H1 (cell line): ENCODE measurements at regions not wholly inside any gene's neighbourhood (a gene's known extent, or its start where the extent isn't known, plus 50 kb on each side); places are given as distances from the start of the nearest gene placed in this dataset.

ENCODE experiments used
- CTCF ChIA-PET: fragments of 300-600 bp; sonication (Branson Sonifier 250); formaldehyde crosslinking; loops from one replicate; lab custom pipeline; 2021; ENCODE audit not compliant: partially characterized antibody; lab: Charles Lee
- POLR2A ChIA-PET: fragments of 300-600 bp; sonication (Branson Sonifier 250); formaldehyde crosslinking; loops from one replicate; lab custom pipeline; 2021; ENCODE audit warnings: inconsistent platforms; ENCODE audit not compliant: partially characterized antibody; lab: Charles Lee
- DNase-seq, 2 experiments: peaks; one replicate each; pipeline versions ENCODE4 v3.0.0 to v3.0.0-alpha.2; 2010 to 2022; ENCODE audit warnings: low spot score in 2 of 2, low read depth in 1 of 2, mixed read lengths in 1 of 2
- FAIRE-seq: peaks from 2 replicates; lab custom pipeline; 2011; peaks lifted over from hg19 to GRCh38; lab: Jason Lieb, UNC
- H2AFZ ChIP-seq: 2 replicates; pipeline ENCODE4 v1.8.1; 2012; ENCODE audit warnings: low read length, inconsistent platforms
- H2AK5ac ChIP-seq: 2 replicates; pipeline ENCODE4 v1.6.1; 2013; ENCODE audit warnings: low read depth, low read length
- H2BK120ac ChIP-seq: replicated peaks from 2 replicates; pipeline ENCODE3; 2013; ENCODE audit warnings: low read depth, low read length, inconsistent platforms
- H2BK12ac ChIP-seq: 2 replicates; pipeline ENCODE4 v1.6.1; 2013; ENCODE audit warnings: low read depth, low read length
- H2BK15ac ChIP-seq: 2 replicates; pipeline ENCODE4 v1.6.1; 2013; ENCODE audit warnings: low read length
- H2BK20ac ChIP-seq: 2 replicates; pipeline ENCODE4 v1.6.1; 2013; ENCODE audit warnings: low read length
- H2BK5ac ChIP-seq: 2 replicates; pipeline ENCODE4 v1.6.1; 2013; ENCODE audit warnings: low read depth, low read length
- H3K14ac ChIP-seq: 2 replicates; pipeline ENCODE4 v1.6.1; 2013; ENCODE audit warnings: inconsistent platforms; ENCODE audit not compliant: insufficient read length
- H3K18ac ChIP-seq: 2 replicates; pipeline ENCODE4 v1.6.1; 2013; ENCODE audit warnings: low read length; ENCODE audit errors: extremely low read depth
- H3K23ac ChIP-seq: 2 replicates; pipeline ENCODE4 v1.6.1; 2013; ENCODE audit warnings: inconsistent platforms; ENCODE audit not compliant: insufficient read length
- H3K23me2 ChIP-seq: 2 replicates; pipeline ENCODE4 v1.6.1; 2013; ENCODE audit warnings: low read depth, low read length
- H3K27ac ChIP-seq: 2 replicates; pipeline ENCODE4 v1.6.1; 2011; ENCODE audit warnings: low read depth, low read length, inconsistent platforms
- H3K27me3 ChIP-seq, 4 experiments: replicated peaks in 1 of 4; 1 replicate in 1 of 4; 2 replicates in 3 of 4; pipeline versions ENCODE4 v1.6.1 to v1.8.1; 2011 to 2013; ENCODE audit warnings: low read length in 3 of 4, mild to moderate bottlenecking in 3 of 4, inconsistent platforms in 2 of 4, mixed read lengths in 2 of 4, moderate library complexity in 1 of 4; ENCODE audit not compliant: control insufficient read depth in 3 of 4, insufficient read depth in 3 of 4; ENCODE audit errors: extremely low read depth in 1 of 4
- H3K36me3 ChIP-seq, 4 experiments: 2 replicates each; pipeline versions ENCODE4 v1.6.1 to v1.8.1; 2011 to 2013; ENCODE audit warnings: mild to moderate bottlenecking in 4 of 4, low read length in 3 of 4, moderate library complexity in 2 of 4, control low read depth in 1 of 4, inconsistent platforms in 1 of 4; ENCODE audit not compliant: insufficient read depth in 4 of 4, control insufficient read depth in 2 of 4
- H3K4ac ChIP-seq: replicated peaks from 2 replicates; pipeline ENCODE3; 2013; ENCODE audit warnings: low read length, low read depth, mixed read lengths, inconsistent platforms; ENCODE audit not compliant: insufficient read length
- H3K4me1 ChIP-seq, 4 experiments: replicated peaks in 1 of 4; 1 replicate in 1 of 4; 2 replicates in 3 of 4; pipeline versions ENCODE4 v1.6.1 to v1.8.1; 2011 to 2013; ENCODE audit warnings: low read length in 3 of 4, inconsistent platforms in 2 of 4, mixed read lengths in 1 of 4; ENCODE audit not compliant: insufficient read depth in 4 of 4, control insufficient read depth in 3 of 4
- H3K4me2 ChIP-seq, 2 experiments: 2 replicates each; pipeline versions ENCODE4 v1.6.1 to v1.8.1; 2011 to 2013; ENCODE audit warnings: low read depth in 2 of 2, low read length in 2 of 2, control low read depth in 1 of 2, inconsistent platforms in 1 of 2, mild to moderate bottlenecking in 1 of 2; ENCODE audit not compliant: insufficient read depth in 1 of 2
- H3K4me3 ChIP-seq, 4 experiments: fragments of 200-600, 300-600 bp in 1 of 4; sonication (generic), shearing (Covaris generic), sonication (Bioruptor Twin) in 1 of 4; 2 replicates each; pipeline versions ENCODE4 v1.5.1 to v1.8.1; 2011 to 2016; ENCODE audit warnings: low read length in 4 of 4, low read depth in 3 of 4, control low read depth in 2 of 4, inconsistent platforms in 2 of 4, mild to moderate bottlenecking in 2 of 4, mixed read lengths in 1 of 4, moderate library complexity in 1 of 4; ENCODE audit not compliant: insufficient read depth in 2 of 4; ENCODE audit errors: extremely low read depth in 1 of 4
- H3K56ac ChIP-seq: replicated peaks from 2 replicates; pipeline ENCODE3; 2013; ENCODE audit warnings: low read depth, mild to moderate bottlenecking, mixed read lengths, low read length, inconsistent platforms; ENCODE audit not compliant: insufficient read length
- H3K79me1 ChIP-seq: 2 replicates; pipeline ENCODE4 v1.6.1; 2013; ENCODE audit warnings: low read depth, low read length, control low read depth
- H3K79me2 ChIP-seq, 2 experiments: 2 replicates each; pipeline versions ENCODE4 v1.6.1 to v1.8.1; 2012 to 2013; ENCODE audit warnings: low read length in 2 of 2, mild to moderate bottlenecking in 2 of 2, inconsistent platforms in 1 of 2; ENCODE audit not compliant: insufficient read depth in 2 of 2, control insufficient read depth in 1 of 2
- H3K9ac ChIP-seq, 4 experiments: replicated peaks in 1 of 4; 1 replicate in 1 of 4; 2 replicates in 3 of 4; pipeline versions ENCODE4 v1.6.1 to v1.8.1; 2011 to 2013; ENCODE audit warnings: low read depth in 3 of 4, low read length in 3 of 4, control low read depth in 2 of 4, mild to moderate bottlenecking in 2 of 4, moderate library complexity in 2 of 4, inconsistent platforms in 1 of 4; ENCODE audit errors: extremely low read depth in 1 of 4
- H3K9me3 ChIP-seq, 2 experiments: 2 replicates each; pipeline versions ENCODE4 v1.6.1 to v1.8.1; 2012 to 2013; ENCODE audit warnings: mild to moderate bottlenecking in 2 of 2, moderate library complexity in 2 of 2, control low read depth in 1 of 2, inconsistent platforms in 1 of 2, low read depth in 1 of 2, low read length in 1 of 2, mixed read lengths in 1 of 2; ENCODE audit not compliant: insufficient read depth in 2 of 2
- H4K20me1 ChIP-seq, 2 experiments: replicated peaks in 1 of 2; 2 replicates each; pipeline versions ENCODE3 to v1.8.1; 2011 to 2013; ENCODE audit warnings: inconsistent platforms in 2 of 2, low read length in 2 of 2, mild to moderate bottlenecking in 1 of 2; ENCODE audit not compliant: insufficient read depth in 2 of 2, control insufficient read depth in 1 of 2
- H4K5ac ChIP-seq: 2 replicates; pipeline ENCODE4 v1.6.1; 2013; ENCODE audit warnings: low read length, low read depth, mixed read lengths, inconsistent platforms; ENCODE audit not compliant: insufficient read length
- H4K8ac ChIP-seq: 2 replicates; pipeline ENCODE4 v1.8.0; 2013; ENCODE audit warnings: mild to moderate bottlenecking, moderate library complexity, low read length, inconsistent platforms; ENCODE audit not compliant: insufficient read depth; ENCODE audit errors: extremely low read depth
- H4K91ac ChIP-seq: replicated peaks from 2 replicates; pipeline ENCODE3; 2013; ENCODE audit warnings: low read length, mixed read lengths, inconsistent platforms; ENCODE audit not compliant: insufficient read length
- NRF1 ChIP-seq: IDR thresholded peaks from 2 replicates; pipeline ENCODE4 v1.6.1; 2011; ENCODE audit warnings: mild to moderate bottlenecking, low read depth, low read length, improper control_type of control experiment
- SAP30 ChIP-seq: fragments of 300-600 bp; sonication (generic); IDR thresholded peaks from 2 replicates; pipeline ENCODE4 v1.7.1; 2012; ENCODE audit warnings: low read length, moderate library complexity, mild to moderate bottlenecking, inconsistent platforms; ENCODE audit not compliant: insufficient read depth, insufficient replicate concordance
- TAF1 ChIP-seq: IDR thresholded peaks from 2 replicates; pipeline ENCODE4 v1.6.1; 2011; ENCODE audit warnings: mild to moderate bottlenecking, low read depth, low read length
- WGBS, 2 experiments: shearing (Covaris generic) in 1 of 2; methylation state at CpG; one replicate each; pipeline versions ENCODE4 v1.1.6 to v1.1.7; 2013 to 2015; ENCODE audit warnings: low lambda C conversion rate in 2 of 2, mixed read lengths in 2 of 2, inconsistent platforms in 1 of 2, low coverage in 1 of 2, missing lambda C conversion rate in 1 of 2; ENCODE audit not compliant: insufficient replicate concordance in 2 of 2, insufficient coverage in 1 of 2, insufficient read length in 1 of 2; ENCODE audit errors: extremely low coverage in 1 of 2, missing lambda C conversion rate in 1 of 2; 5-methylcytosine and 5-hydroxymethylcytosine counted together

GRCh38 chr2:186934420-186934819 is 85.5 kb upstream of the ZSWIM2 start:
- no peak overlapping the region for H3K18ac ChIP-seq
- no peaks in the 10 kb centered on the region for H3K4me1 ChIP-seq
- H3K4me2 ChIP-seq = no peak overlapping the region
- no peak overlapping the region for H3K9ac ChIP-seq
- no peak overlapping the region for H3K27ac ChIP-seq
- no peak for TF ChIP-seq SAP30
- no peak for TF ChIP-seq TAF1
- no peak for TF ChIP-seq NRF1
- TF ChIP-seq, all 59 proteins: peak for 0
- Histone ChIP-seq H2AK5ac (no peak overlapping the region), H3K4ac (no peak overlapping the region), H2AFZ (no peak overlapping the region), H2BK120ac (no peak overlapping the region), H4K91ac (no peak overlapping the region), H3K9me3 (no peaks in the 10 kb centered on the region), H3K23me2 (no peaks in the 10 kb centered on the region), H4K5ac (no peak overlapping the region), H3K56ac (no peak overlapping the region), H2BK12ac (no peak overlapping the region), H3K36me3 (no peaks in the 10 kb centered on the region), H3K23ac (no peak overlapping the region), H2BK20ac (no peak overlapping the region), H4K20me1 (no peaks in the 10 kb centered on the region), H2BK5ac (no peak overlapping the region), H2BK15ac (no peak overlapping the region), H3K79me1 (no peaks in the 10 kb centered on the region), H3K79me2 (no peaks in the 10 kb centered on the region), H3K14ac (no peak overlapping the region), H4K8ac (no peak overlapping the region), H3K27me3 (no peaks in the 10 kb centered on the region), H3K4me3 (no peak overlapping the region)
- FAIRE-seq = no peak
- 87% methylated on average over 4 of the region's 4 CpGs; no CpG with 5 or more reads in 1 of the 2 experiments for WGBS, 2 experiments
- ChIA-PET POLR2A (no interaction called here), CTCF (interaction anchor here (0.6 kb wide), 1 partner anchor 566 kb away, joined by 3 read pairs; no protein-coding TSS in a partner anchor)
- DNase-seq = no peak
